ENCODE measurements at regions not wholly inside any gene's neighbourhood (a gene's known extent, or its start where the extent isn't known, plus 50 kb on each side); places are given as distances from the start of the nearest gene placed in this dataset.
"Not testable (repeated sequence)": the region's sequence is repeated elsewhere in the genome, so short reads cannot be mapped to it uniquely, and the experiment has no call there.

GRCh38 chr1:89436856-89437255 is 73.0 kb downstream of the GBP6 start:
- DNase-seq (no peak), ATAC-seq (no peak)
- intact Hi-C loops (cut with DNase I): no loop called here

- intact Hi-C loops (cut with DNase I); DNase-seq; ATAC-seq: not testable (repeated sequence)
Observed at GRCh38 chr1:89438301-89438700, 74.4 kb downstream of the GBP6 start.

- DNase-seq (no peak), ATAC-seq (no peak)
- intact Hi-C loops (cut with DNase I): no loop called here
Observed at GRCh38 chr1:89440911-89441310, 77.1 kb downstream of the GBP6 start.

GRCh38 chr1:89444791-89445190 is 79.8 kb upstream of the LRRC8B start:
- ATAC-seq (no peak), DNase-seq (no peak)
- intact Hi-C loops (cut with DNase I): no loop called here

GRCh38 chr1:89451011-89451410 is 73.6 kb upstream of the LRRC8B start:
- DNase-seq (no peak), ATAC-seq (no peak)
- intact Hi-C loops (cut with DNase I): loop anchor here in 1 of 2 donors (10.0 kb wide), 1 partner anchor 366 kb away; no protein-coding TSS in a partner anchor

GRCh38 chr1:89453123-89453972 is 71.3 kb upstream of the LRRC8B start:
- ATAC-seq: no peak
- DNase-seq: no peak
- intact Hi-C loops (cut with DNase I): loop anchor here in 1 of 2 donors (10.0 kb wide), 1 partner anchor 369 kb away; no protein-coding TSS in a partner anchor

- peak; percentile 29 for DNase-seq
- intact Hi-C loops (cut with DNase I): loop anchor here in 1 of 2 donors (2.0 to 10.0 kb wide), 2 partner anchors 370 to 456 kb away; no protein-coding TSS in a partner anchor
- ATAC-seq: peak; percentile 41 to 51
Observed at GRCh38 chr1:89454845-89455521, 69.6 kb upstream of the LRRC8B start.

GRCh38 chr1:89457046-89457445 is 67.6 kb upstream of the LRRC8B start:
- ATAC-seq (no peak), DNase-seq (no peak)
- intact Hi-C loops (cut with DNase I): loop anchor here in 1 of 2 donors (10.0 kb wide), 1 partner anchor 372 kb away; no protein-coding TSS in a partner anchor

- ATAC-seq (no peak), DNase-seq (no peak)
- intact Hi-C loops (cut with DNase I): loop anchor here in 1 of 2 donors (10.0 kb wide), 1 partner anchor 374 kb away; no protein-coding TSS in a partner anchor
Observed at GRCh38 chr1:89459081-89459480, 65.5 kb upstream of the LRRC8B start.

GRCh38 chr1:89460325-89460724 is 64.3 kb upstream of the LRRC8B start:
- no peak for ATAC-seq
- intact Hi-C loops (cut with DNase I): no loop called here
- no peak for DNase-seq

- ATAC-seq (no peak), DNase-seq (no peak)
- intact Hi-C loops (cut with DNase I): no loop called here
Observed at GRCh38 chr1:89462250-89462649, 62.4 kb upstream of the LRRC8B start.

- ATAC-seq (no peak), DNase-seq (no peak)
- intact Hi-C loops (cut with DNase I): no loop called here
Observed at GRCh38 chr1:89464008-89464407, 60.6 kb upstream of the LRRC8B start.

- DNase-seq (no peak), ATAC-seq (no peak)
- intact Hi-C loops (cut with DNase I): no loop called here
Observed at GRCh38 chr1:89465201-89465600, 59.4 kb upstream of the LRRC8B start.

GRCh38 chr1:89466307-89466930 is 58.2 kb upstream of the LRRC8B start:
- intact Hi-C loops (cut with DNase I): no loop called here

GRCh38 chr1:89472253-89472652 is 52.4 kb upstream of the LRRC8B start:
- intact Hi-C loops (cut with DNase I): no loop called here
- ATAC-seq: no peak
- DNase-seq: no peak

More at GRCh38 chr1:89466307-89466930, 58.2 kb upstream of the LRRC8B start:
- no peak for DNase-seq
- ATAC-seq: no peak

GRCh38 chr1:89472886-89473417 is 51.7 kb upstream of the LRRC8B start:
- ATAC-seq: no peak
- intact Hi-C loops (cut with DNase I): no loop called here
- no peak for DNase-seq

Measured in left cardiac atrium (tissue), 4 donors.